ENCODE measurements at regions not wholly inside any gene's neighbourhood (a gene's known extent, or its start where the extent isn't known, plus 50 kb on each side); places are given as distances from the start of the nearest gene placed in this dataset.

DNA sequence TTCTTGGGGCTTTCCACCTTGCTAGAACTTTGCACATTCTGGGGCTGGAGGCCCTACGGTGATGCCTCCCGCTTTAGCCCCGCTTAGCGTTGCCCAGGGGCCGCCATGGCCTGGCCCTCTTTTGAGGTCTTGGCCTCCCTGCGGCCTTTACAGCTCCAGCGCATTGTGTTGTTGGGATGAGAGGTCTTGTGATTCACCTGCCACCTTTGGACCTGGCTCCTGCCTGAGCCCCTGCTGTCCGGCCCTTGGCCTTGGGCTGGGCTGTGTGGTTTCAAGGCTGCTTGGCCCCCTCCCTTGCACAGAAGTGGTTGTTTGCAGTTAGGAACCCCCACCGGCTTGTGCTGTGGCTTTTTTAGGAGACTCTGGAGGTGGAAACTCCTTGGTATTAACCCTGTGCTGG is 61.0 kb upstream of the CDH4 start:
- TF ChIP-seq MYC (IDR thresholded peaks at IDR 0.05; ENCODE audit: borderline replicate concordance, low read length), result no peak
- TF ChIP-seq, protein P1, sequence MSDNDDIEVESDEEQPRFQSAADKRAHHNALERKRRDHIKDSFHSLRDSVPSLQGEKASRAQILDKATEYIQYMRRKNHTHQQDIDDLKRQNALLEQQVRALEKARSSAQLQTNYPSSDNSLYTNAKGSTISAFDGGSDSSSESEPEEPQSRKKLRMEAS (IDR thresholded peaks at IDR 0.05), result no peak
- TF ChIP-seq, protein P2, sequence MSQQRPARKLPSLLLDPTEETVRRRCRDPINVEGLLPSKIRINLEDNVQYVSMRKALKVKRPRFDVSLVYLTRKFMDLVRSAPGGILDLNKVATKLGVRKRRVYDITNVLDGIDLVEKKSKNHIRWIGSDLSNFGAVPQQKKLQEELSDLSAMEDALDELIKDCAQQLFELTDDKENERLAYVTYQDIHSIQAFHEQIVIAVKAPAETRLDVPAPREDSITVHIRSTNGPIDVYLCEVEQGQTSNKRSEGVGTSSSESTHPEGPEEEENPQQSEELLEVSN (IDR thresholded peaks at IDR 0.05; ENCODE audit: borderline replicate concordance, low read depth), result no peak
- TF ChIP-seq POLR2A (IDR thresholded peaks at IDR 0.05; ENCODE audit: low read length), result no peak
